Panc1 (cell line): ENCODE measurements at regions not wholly inside any gene's neighbourhood (a gene's known extent, or its start where the extent isn't known, plus 50 kb on each side); places are given as distances from the start of the nearest gene placed in this dataset.

ENCODE experiments used
- ATAC-seq: fragments of 200-7000 bp; cut with Tn5 transposase; 2 replicates; pipeline ENCODE4 v1.9.1; 2020; ENCODE audit warnings: mild to moderate bottlenecking, moderate library complexity
- BruUV-seq: library from RNA; stranded (reverse); fragments of 400-500 nt; replicated peaks from 2 replicates; lab custom pipeline; 2021; lab: Mats Ljungman, UMichigan
- CTCF ChIA-PET: fragments of 300-600 bp; sonication (Branson Sonifier 250); formaldehyde crosslinking; loops from one replicate; lab custom pipeline; 2022; ENCODE audit warnings: antibody characterized with exemption; lab: Charles Lee
- POLR2A ChIA-PET: fragments of 300-600 bp; sonication (Branson Sonifier 250); formaldehyde crosslinking; loops from one replicate; lab custom pipeline; 2022; ENCODE audit warnings: antibody characterized with exemption; lab: Charles Lee
- DNase-seq: peaks from one replicate; pipeline ENCODE4 v3.0.0-alpha.2; 2010; ENCODE audit warnings: low read depth, low spot score
- H3K27ac ChIP-seq: 2 replicates; pipeline ENCODE4 v1.5.1; 2011; ENCODE audit warnings: mild to moderate bottlenecking, low read length, inconsistent platforms
- H3K27me3 ChIP-seq: fragments of 200-500 bp; sonication (Bioruptor generic); 2 replicates; pipeline ENCODE4 v1.6.0; 2014; ENCODE audit warnings: low read length, inconsistent platforms; ENCODE audit not compliant: control insufficient read depth, insufficient read depth
- H3K36me3 ChIP-seq: fragments of 200-500 bp; sonication (Bioruptor generic); 2 replicates; pipeline ENCODE4 v1.5.1; 2014; ENCODE audit warnings: inconsistent platforms, mild to moderate bottlenecking, low read length, moderate library complexity; ENCODE audit not compliant: control insufficient read depth, insufficient read depth
- H3K4me1 ChIP-seq: 2 replicates; pipeline ENCODE4 v1.5.1; 2011; ENCODE audit warnings: inconsistent platforms, mild to moderate bottlenecking, low read length, moderate library complexity; ENCODE audit not compliant: control insufficient read depth, insufficient read depth
- H3K4me3 ChIP-seq, 2 experiments: 2 replicates each; pipeline ENCODE4 v1.5.1; 2011 to 2012; ENCODE audit warnings: low read depth in 2 of 2, low read length in 2 of 2, mild to moderate bottlenecking in 2 of 2, inconsistent platforms in 1 of 2, moderate library complexity in 1 of 2
- H3K9me3 ChIP-seq: fragments of 200-500 bp; sonication (Bioruptor generic); 2 replicates; pipeline ENCODE4 v1.5.1; 2014; ENCODE audit warnings: low read depth, mild to moderate bottlenecking, inconsistent platforms, low read length, moderate library complexity; ENCODE audit not compliant: control insufficient read depth, insufficient read depth
- POLR2AphosphoS5 ChIP-seq: IDR thresholded peaks from 2 replicates; pipeline ENCODE4 v1.6.1; 2012; ENCODE audit warnings: mild to moderate bottlenecking, low read depth, low read length, moderate library complexity
- SIN3A ChIP-seq: IDR thresholded peaks from 2 replicates; pipeline ENCODE4 v1.6.1; 2012; ENCODE audit warnings: low read depth, mild to moderate bottlenecking, low read length, moderate library complexity, borderline replicate concordance; ENCODE audit not compliant: insufficient read depth
- TCF7L2 ChIP-seq: IDR thresholded peaks from 2 replicates; pipeline ENCODE4 v1.6.1; 2011; ENCODE audit warnings: mild to moderate bottlenecking, low read depth, low read length, inconsistent platforms
- in situ Hi-C: cut with HindIII; loops from 2 replicates; pipeline ENCODE4 v1.10.0; 2016; ENCODE audit warnings: low sequenced_read_pairs, low pct_unique_long_range_greater_than_20kb
- intact Hi-C: fragments of 100-400 bp; cut with micrococcal nuclease; formaldehyde crosslinking; loops from one replicate; pipeline ENCODE4 v1.10.0; 2022; ENCODE audit not compliant: unreplicated experiment
- TF ChIP-seq, protein P1 (sequence below), 2 experiments: IDR thresholded peaks; 2 replicates each; pipeline ENCODE4 v1.6.1; 2011 to 2012; ENCODE audit warnings: low read depth in 2 of 2, control low read depth in 1 of 2, low read length in 1 of 2, mild to moderate bottlenecking in 1 of 2, moderate library complexity in 1 of 2; ENCODE audit not compliant: insufficient read depth in 1 of 2
- TF ChIP-seq, protein P2 (sequence below): fragments of 450-650 bp; IDR thresholded peaks from 2 replicates; pipeline ENCODE4 v1.5.1; 2017; ENCODE audit warnings: mild to moderate bottlenecking

DNA sequence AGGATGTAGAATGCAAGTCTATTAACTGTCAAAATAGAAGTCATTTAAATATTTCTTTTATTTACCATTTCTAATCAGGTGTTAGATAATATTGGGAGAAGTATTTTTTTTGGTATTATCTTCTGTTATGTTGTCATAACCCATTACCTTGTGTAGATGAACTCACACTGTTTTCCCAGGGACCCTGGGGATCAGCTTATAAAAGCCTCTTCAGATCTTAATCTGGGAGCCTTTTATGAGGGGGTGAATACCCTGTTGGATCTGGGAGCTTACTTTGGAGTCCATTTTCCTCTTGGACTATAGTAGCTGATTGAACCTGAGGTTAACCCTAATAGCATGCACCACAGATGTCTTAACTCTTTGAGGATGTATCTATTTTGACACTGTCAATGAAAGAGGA is 176.3 kb upstream of the ATP2B1 start:
- no peak for DNase-seq
- no peak overlapping the region for H3K27ac ChIP-seq
- CTCF ChIA-PET, result no interaction called here
- TF ChIP-seq SIN3A (no peak), POLR2AphosphoS5 (no peak), TCF7L2 (no peak)
- TF ChIP-seq, protein P1, sequence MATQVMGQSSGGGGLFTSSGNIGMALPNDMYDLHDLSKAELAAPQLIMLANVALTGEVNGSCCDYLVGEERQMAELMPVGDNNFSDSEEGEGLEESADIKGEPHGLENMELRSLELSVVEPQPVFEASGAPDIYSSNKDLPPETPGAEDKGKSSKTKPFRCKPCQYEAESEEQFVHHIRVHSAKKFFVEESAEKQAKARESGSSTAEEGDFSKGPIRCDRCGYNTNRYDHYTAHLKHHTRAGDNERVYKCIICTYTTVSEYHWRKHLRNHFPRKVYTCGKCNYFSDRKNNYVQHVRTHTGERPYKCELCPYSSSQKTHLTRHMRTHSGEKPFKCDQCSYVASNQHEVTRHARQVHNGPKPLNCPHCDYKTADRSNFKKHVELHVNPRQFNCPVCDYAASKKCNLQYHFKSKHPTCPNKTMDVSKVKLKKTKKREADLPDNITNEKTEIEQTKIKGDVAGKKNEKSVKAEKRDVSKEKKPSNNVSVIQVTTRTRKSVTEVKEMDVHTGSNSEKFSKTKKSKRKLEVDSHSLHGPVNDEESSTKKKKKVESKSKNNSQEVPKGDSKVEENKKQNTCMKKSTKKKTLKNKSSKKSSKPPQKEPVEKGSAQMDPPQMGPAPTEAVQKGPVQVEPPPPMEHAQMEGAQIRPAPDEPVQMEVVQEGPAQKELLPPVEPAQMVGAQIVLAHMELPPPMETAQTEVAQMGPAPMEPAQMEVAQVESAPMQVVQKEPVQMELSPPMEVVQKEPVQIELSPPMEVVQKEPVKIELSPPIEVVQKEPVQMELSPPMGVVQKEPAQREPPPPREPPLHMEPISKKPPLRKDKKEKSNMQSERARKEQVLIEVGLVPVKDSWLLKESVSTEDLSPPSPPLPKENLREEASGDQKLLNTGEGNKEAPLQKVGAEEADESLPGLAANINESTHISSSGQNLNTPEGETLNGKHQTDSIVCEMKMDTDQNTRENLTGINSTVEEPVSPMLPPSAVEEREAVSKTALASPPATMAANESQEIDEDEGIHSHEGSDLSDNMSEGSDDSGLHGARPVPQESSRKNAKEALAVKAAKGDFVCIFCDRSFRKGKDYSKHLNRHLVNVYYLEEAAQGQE (IDR thresholded peaks at IDR 0.05; ENCODE audit: insufficient read depth in 1 of 2, low read depth in 2 of 2, low read length in 1 of 2), result no peak
- TF ChIP-seq, protein P2, sequence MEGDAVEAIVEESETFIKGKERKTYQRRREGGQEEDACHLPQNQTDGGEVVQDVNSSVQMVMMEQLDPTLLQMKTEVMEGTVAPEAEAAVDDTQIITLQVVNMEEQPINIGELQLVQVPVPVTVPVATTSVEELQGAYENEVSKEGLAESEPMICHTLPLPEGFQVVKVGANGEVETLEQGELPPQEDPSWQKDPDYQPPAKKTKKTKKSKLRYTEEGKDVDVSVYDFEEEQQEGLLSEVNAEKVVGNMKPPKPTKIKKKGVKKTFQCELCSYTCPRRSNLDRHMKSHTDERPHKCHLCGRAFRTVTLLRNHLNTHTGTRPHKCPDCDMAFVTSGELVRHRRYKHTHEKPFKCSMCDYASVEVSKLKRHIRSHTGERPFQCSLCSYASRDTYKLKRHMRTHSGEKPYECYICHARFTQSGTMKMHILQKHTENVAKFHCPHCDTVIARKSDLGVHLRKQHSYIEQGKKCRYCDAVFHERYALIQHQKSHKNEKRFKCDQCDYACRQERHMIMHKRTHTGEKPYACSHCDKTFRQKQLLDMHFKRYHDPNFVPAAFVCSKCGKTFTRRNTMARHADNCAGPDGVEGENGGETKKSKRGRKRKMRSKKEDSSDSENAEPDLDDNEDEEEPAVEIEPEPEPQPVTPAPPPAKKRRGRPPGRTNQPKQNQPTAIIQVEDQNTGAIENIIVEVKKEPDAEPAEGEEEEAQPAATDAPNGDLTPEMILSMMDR, result no peak
- no peak overlapping the region for H3K4me3 ChIP-seq
- intact Hi-C loops, result no loop called here
- H3K4me1 ChIP-seq, result no peaks in the 10 kb centered on the region
- POLR2A ChIA-PET, result no interaction called here
- no peak for ATAC-seq
- no peaks in the 10 kb centered on the region for H3K9me3 ChIP-seq
- H3K27me3 ChIP-seq, result no peaks in the 10 kb centered on the region
- no peaks in the 10 kb centered on the region for H3K36me3 ChIP-seq
- BruUV-seq, result no TSS peak
- in situ Hi-C loops, result no loop called here

DNA sequence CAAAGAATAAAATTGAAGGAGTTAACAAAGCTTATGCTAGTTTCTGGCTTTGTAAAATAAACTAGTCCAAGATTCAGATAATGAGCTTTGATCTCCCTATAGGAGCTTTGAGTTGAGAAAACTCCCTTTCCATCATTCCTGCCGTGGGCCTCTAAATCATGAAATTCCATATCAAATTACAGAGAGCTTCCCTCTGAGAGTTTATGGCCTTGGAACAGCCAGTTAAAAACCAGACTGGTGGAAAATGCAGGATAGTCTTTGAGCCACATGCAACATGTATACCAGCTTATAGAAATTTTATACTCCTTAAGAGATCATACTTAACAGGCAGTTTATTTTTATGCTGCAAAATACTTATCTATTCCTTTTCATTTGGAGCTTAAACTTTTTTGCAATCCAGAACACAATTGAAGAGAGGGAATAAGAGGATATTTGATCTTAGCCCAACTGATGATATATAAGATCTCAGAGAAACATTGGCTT is 175.8 kb upstream of the ATP2B1 start:
- POLR2A ChIA-PET, result no interaction called here
- H3K27me3 ChIP-seq, result no peaks in the 10 kb centered on the region
- no peak for ATAC-seq
- intact Hi-C loops, result no loop called here
- DNase-seq, result no peak
- no peak overlapping the region for H3K4me3 ChIP-seq
- CTCF ChIA-PET, result no interaction called here
- TF ChIP-seq, protein P1 (IDR thresholded peaks at IDR 0.05; ENCODE audit: insufficient read depth in 1 of 2, low read depth in 2 of 2, low read length in 1 of 2), result no peak
- TF ChIP-seq TCF7L2 (no peak), SIN3A (no peak), POLR2AphosphoS5 (no peak)
- TF ChIP-seq, protein P2, result no peak
- no peaks in the 10 kb centered on the region for H3K36me3 ChIP-seq
- in situ Hi-C loops, result no loop called here
- no peak overlapping the region for H3K27ac ChIP-seq
- no TSS peak for BruUV-seq
- H3K9me3 ChIP-seq, result no peaks in the 10 kb centered on the region
- H3K4me1 ChIP-seq, result no peaks in the 10 kb centered on the region
